ENCODE measurements at regions not wholly inside any gene's neighbourhood (a gene's known extent, or its start where the extent isn't known, plus 50 kb on each side); places are given as distances from the start of the nearest gene placed in this dataset.
"Not testable (repeated sequence)": the region's sequence is repeated elsewhere in the genome, so short reads cannot be mapped to it uniquely, and the experiment has no call there.

DNA sequence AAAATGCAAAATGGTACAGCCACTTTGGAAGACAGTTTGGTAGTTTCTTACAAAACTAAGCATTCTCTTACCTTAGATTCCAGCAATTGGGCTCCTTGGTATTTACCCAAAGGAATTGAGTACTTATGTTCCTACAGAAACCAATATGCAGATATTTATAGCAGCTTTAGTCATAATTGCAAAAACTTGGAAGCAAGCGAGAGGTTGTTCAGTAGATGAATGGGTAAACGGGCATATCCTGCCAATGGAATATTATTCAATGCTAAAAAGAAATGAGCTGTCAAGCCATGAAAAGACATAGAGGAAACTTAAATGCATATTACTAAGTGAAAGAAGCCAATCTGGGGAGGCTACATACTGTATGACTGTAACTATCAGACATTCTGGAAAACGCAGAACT lies 926.7 kb downstream of the TYW1 start:
- H3K36me3 ChIP-seq (ENCODE audit: insufficient read depth, low read length, poor library complexity, severe bottlenecking), result no peaks in the 10 kb centered on the region
- H3K4me3 ChIP-seq (ENCODE audit: low read depth, low read length, poor library complexity, severe bottlenecking), result no peak overlapping the region
- H3K4me1 ChIP-seq (ENCODE audit: insufficient read depth, low read length, poor library complexity, severe bottlenecking), result peaks cover 16% of the 10 kb centered on the region
- no peak overlapping the region for H3K27ac ChIP-seq (ENCODE audit: low read depth, low read length, poor library complexity, severe bottlenecking)
- DNase-seq (ENCODE audit: low spot score), result no peak
- CTCF ChIA-PET, result no interaction called here
- H3K9me3 ChIP-seq (ENCODE audit: low read depth, low read length, poor library complexity, severe bottlenecking), result peaks cover 4% of the 10 kb centered on the region
- intact Hi-C loops (cut with micrococcal nuclease; ENCODE audit: unreplicated experiment), result no loop called here
- H3K27me3 ChIP-seq (replicated peaks; ENCODE audit: insufficient read depth, low read depth, low read length, poor library complexity), result no peaks in the 10 kb centered on the region
- no TSS peak for BruUV-seq (replicated peaks)
- POLR2A ChIA-PET (ENCODE audit: low non-redundant PET), result no interaction called here
- TF ChIP-seq, protein P1, sequence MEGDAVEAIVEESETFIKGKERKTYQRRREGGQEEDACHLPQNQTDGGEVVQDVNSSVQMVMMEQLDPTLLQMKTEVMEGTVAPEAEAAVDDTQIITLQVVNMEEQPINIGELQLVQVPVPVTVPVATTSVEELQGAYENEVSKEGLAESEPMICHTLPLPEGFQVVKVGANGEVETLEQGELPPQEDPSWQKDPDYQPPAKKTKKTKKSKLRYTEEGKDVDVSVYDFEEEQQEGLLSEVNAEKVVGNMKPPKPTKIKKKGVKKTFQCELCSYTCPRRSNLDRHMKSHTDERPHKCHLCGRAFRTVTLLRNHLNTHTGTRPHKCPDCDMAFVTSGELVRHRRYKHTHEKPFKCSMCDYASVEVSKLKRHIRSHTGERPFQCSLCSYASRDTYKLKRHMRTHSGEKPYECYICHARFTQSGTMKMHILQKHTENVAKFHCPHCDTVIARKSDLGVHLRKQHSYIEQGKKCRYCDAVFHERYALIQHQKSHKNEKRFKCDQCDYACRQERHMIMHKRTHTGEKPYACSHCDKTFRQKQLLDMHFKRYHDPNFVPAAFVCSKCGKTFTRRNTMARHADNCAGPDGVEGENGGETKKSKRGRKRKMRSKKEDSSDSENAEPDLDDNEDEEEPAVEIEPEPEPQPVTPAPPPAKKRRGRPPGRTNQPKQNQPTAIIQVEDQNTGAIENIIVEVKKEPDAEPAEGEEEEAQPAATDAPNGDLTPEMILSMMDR (conservative IDR thresholded peaks at IDR 0.05; ENCODE audit: low read depth, low read length), result no peak
- TF ChIP-seq EZH2 (IDR thresholded peaks at IDR 0.05; ENCODE audit: borderline replicate concordance, low read depth, low read length, poor library complexity, severe bottlenecking), result no peak

DNA sequence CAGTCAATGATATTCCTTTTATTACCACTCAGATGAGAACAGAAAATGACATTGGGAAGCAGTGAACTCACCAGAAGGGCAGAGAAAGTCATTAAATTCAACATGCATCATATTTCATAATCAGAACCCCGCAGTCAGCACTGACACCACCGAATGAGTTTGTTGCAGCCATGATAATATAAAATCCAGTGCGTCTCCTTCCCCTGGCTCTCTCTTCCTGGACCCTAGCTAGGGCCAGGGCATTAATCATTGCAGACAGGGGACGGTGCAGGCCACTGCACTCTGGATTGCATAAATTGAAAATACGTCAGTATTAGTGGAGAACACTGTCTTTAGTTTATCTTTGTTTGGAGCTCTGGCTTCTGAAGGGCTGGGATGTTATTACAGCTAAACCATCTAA lies 931.5 kb downstream of the TYW1 start:
- intact Hi-C loops (cut with micrococcal nuclease; ENCODE audit: unreplicated experiment), result no loop called here
- Histone ChIP-seq H3K9me3 (ENCODE audit: low read depth, low read length, poor library complexity, severe bottlenecking) (no peaks in the 10 kb centered on the region), H3K36me3 (ENCODE audit: insufficient read depth, low read length, poor library complexity, severe bottlenecking) (no peaks in the 10 kb centered on the region), H3K27me3 (replicated peaks; ENCODE audit: insufficient read depth, low read depth, low read length, poor library complexity) (no peaks in the 10 kb centered on the region), H3K4me3 (ENCODE audit: low read depth, low read length, poor library complexity, severe bottlenecking) (no peak overlapping the region), H3K4me1 (ENCODE audit: insufficient read depth, low read length, poor library complexity, severe bottlenecking) (peaks cover 9% of the 10 kb centered on the region), H3K27ac (ENCODE audit: low read depth, low read length, poor library complexity, severe bottlenecking) (no peak overlapping the region)
- POLR2A ChIA-PET (ENCODE audit: low non-redundant PET), result interaction anchor here (0.6 kb wide), 1 partner anchor 117 kb away, joined by 3 read pairs; no protein-coding TSS in a partner anchor
- no peak for DNase-seq (ENCODE audit: low spot score)
- CTCF ChIA-PET, result no interaction called here
- BruUV-seq (replicated peaks), result no TSS peak
- no peak for TF ChIP-seq EZH2 (IDR thresholded peaks at IDR 0.05; ENCODE audit: borderline replicate concordance, low read depth, low read length, poor library complexity, severe bottlenecking)
- TF ChIP-seq, protein P1 (conservative IDR thresholded peaks at IDR 0.05; ENCODE audit: low read depth, low read length), result no peak

- H3K4me3 ChIP-seq (ENCODE audit: low read depth, low read length, poor library complexity, severe bottlenecking); H3K36me3 ChIP-seq (ENCODE audit: insufficient read depth, low read length, poor library complexity, severe bottlenecking); H3K9me3 ChIP-seq (ENCODE audit: low read depth, low read length, poor library complexity, severe bottlenecking); H3K27ac ChIP-seq (ENCODE audit: low read depth, low read length, poor library complexity, severe bottlenecking); H3K4me1 ChIP-seq (ENCODE audit: insufficient read depth, low read length, poor library complexity, severe bottlenecking); intact Hi-C loops (cut with micrococcal nuclease; ENCODE audit: unreplicated experiment); BruUV-seq (replicated peaks); H3K27me3 ChIP-seq (replicated peaks; ENCODE audit: insufficient read depth, low read depth, low read length, poor library complexity); POLR2A ChIA-PET (ENCODE audit: low non-redundant PET); DNase-seq (ENCODE audit: low spot score); CTCF ChIA-PET: not testable (repeated sequence)
Measured at GRCh38 chr7:67936447-67936846, 939.8 kb downstream of the TYW1 start.

DNA sequence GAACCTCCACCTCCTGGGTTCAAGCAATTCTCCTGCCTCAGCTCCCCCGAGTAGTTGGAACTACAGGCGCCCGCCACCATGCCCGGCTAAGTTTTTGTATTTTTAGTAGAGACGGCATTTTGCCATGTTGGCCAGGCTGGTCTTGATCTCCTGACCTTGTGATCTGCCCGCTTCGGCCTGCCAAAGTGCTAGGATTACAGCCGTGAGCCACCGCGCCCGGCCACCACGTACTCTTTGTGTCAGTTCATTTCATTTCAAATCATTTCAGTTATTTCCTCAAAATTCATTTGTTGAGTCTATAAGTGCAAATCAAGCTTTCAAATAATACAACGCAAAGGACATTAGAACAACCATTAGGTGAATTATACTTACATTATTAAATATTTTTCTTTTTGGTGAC lies 943.8 kb downstream of the TYW1 start:
- Histone ChIP-seq H3K4me3 (ENCODE audit: low read depth, low read length, poor library complexity, severe bottlenecking) (no peak overlapping the region), H3K36me3 (ENCODE audit: insufficient read depth, low read length, poor library complexity, severe bottlenecking) (no peaks in the 10 kb centered on the region), H3K27ac (ENCODE audit: low read depth, low read length, poor library complexity, severe bottlenecking) (no peak overlapping the region), H3K9me3 (ENCODE audit: low read depth, low read length, poor library complexity, severe bottlenecking) (no peaks in the 10 kb centered on the region), H3K27me3 (replicated peaks; ENCODE audit: insufficient read depth, low read depth, low read length, poor library complexity) (no peaks in the 10 kb centered on the region), H3K4me1 (ENCODE audit: insufficient read depth, low read length, poor library complexity, severe bottlenecking) (no peaks in the 10 kb centered on the region)
- CTCF ChIA-PET, result no interaction called here
- intact Hi-C loops (cut with micrococcal nuclease; ENCODE audit: unreplicated experiment), result no loop called here
- no peak for TF ChIP-seq EZH2 (IDR thresholded peaks at IDR 0.05; ENCODE audit: borderline replicate concordance, low read depth, low read length, poor library complexity, severe bottlenecking)
- TF ChIP-seq, protein P1 (conservative IDR thresholded peaks at IDR 0.05; ENCODE audit: low read depth, low read length), result no peak
- no TSS peak for BruUV-seq (replicated peaks)
- POLR2A ChIA-PET (ENCODE audit: low non-redundant PET), result no interaction called here
- no peak for DNase-seq (ENCODE audit: low spot score)

Data from A673 (cell line).